ENCODE measurements at regions not wholly inside any gene's neighbourhood (a gene's known extent, or its start where the extent isn't known, plus 50 kb on each side); places are given as distances from the start of the nearest gene placed in this dataset.

DNA sequence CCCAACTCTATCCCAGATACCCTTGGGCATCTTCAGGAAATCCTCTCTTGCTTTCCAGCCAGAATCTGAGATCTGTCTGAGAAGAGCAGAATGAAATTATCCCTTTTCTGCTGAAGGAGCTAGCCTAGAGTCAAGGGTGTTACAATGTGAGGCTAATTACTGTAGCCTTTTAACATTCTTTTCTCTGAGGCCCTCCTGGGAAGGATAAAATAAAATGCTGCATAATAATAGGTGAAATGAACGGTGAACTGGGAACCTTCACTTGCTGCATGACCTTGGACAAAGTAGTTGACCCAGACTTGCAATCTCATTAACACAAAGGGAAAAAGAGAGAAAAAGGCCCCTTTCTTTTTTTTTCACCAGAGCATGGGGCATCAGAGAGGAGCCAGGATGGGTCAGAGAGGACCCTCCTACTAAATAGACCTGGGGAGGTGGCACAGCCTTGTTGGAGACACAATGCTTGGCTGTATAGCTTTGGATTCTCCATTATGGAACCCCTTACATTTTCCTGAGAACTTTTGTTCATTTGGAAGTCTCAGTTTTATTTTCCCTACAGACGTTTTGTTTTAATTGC, 137.0 kb upstream of the LIPC start:
- Histone ChIP-seq H3K4me2 (no peak overlapping the region), H3K4me1 (no peaks in the 10 kb centered on the region), H3K9me3 (peaks cover 29% of the 10 kb centered on the region), H3K4me3 (no peak overlapping the region), H3K27ac (no peak overlapping the region)
- ChIA-PET CTCF (interaction anchor here (1.2 to 2.0 kb wide), 4 partner anchors 9 to 16 kb away, joined by 3 to 8 read pairs (median 4); no protein-coding TSS in a partner anchor), POLR2A (no interaction called here)
- DNase-seq (ENCODE audit: low read depth in 1 of 2, low spot score in 1 of 2) (no peak), ATAC-seq (no peak), FAIRE-seq (peak; percentile 67)
- TF ChIP-seq FOXS1 (CRISPR knock-in tag; IDR thresholded peaks at IDR 0.05) = no peak
- no peak for TF ChIP-seq RARB (CRISPR knock-in tag; IDR thresholded peaks at IDR 0.05)
- TF ChIP-seq, protein P1, sequence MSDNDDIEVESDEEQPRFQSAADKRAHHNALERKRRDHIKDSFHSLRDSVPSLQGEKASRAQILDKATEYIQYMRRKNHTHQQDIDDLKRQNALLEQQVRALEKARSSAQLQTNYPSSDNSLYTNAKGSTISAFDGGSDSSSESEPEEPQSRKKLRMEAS (IDR thresholded peaks at IDR 0.05) = no peak
- TF ChIP-seq, protein P2, sequence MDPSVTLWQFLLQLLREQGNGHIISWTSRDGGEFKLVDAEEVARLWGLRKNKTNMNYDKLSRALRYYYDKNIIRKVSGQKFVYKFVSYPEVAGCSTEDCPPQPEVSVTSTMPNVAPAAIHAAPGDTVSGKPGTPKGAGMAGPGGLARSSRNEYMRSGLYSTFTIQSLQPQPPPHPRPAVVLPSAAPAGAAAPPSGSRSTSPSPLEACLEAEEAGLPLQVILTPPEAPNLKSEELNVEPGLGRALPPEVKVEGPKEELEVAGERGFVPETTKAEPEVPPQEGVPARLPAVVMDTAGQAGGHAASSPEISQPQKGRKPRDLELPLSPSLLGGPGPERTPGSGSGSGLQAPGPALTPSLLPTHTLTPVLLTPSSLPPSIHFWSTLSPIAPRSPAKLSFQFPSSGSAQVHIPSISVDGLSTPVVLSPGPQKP (IDR thresholded peaks at IDR 0.05; ENCODE audit: low read depth, low read length) = no peak
- no peak for TF ChIP-seq BHLHE40 (IDR thresholded peaks at IDR 0.05; ENCODE audit: low read depth, low read length)
- 47% methylated on average over 2 of the region's 2 CpGs for WGBS (ENCODE audit: missing lambda C conversion rate)

DNA sequence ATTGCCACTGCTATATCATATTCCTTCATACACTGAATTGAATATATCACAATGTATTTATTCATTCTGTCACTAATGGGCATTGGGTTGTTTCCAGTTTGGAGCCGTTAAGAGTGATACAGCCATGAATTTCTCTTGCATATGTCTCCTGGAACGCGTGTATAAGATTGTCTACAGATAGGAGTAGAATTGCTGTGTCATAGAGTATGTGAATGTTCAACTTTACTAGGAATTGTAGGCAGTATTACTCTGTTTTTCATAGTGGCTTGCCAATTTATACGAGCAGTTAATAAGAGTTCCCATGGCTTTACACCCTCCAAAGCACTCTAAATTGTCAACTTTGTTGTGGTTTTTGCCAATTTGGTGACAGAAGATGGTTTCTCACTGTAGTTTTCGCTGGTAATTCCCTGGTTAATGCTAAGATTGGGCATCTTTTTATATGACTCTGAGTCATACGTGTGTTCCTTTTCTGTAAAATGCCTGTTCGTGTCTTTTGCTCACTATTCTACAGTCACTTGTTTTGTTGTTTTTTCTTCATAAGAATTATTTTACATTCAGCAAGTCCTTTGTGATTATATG, 136.1 kb upstream of the LIPC start:
- no peak for ATAC-seq
- TF ChIP-seq GATA3 (IDR thresholded peaks at IDR 0.05; ENCODE audit: borderline replicate concordance) = no peak
- no peak for TF ChIP-seq RNF2 (IDR thresholded peaks at IDR 0.05; ENCODE audit: borderline replicate concordance, low read depth)
- TF ChIP-seq, protein P3, sequence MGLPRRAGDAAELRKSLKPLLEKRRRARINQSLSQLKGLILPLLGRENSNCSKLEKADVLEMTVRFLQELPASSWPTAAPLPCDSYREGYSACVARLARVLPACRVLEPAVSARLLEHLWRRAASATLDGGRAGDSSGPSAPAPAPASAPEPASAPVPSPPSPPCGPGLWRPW (IDR thresholded peaks at IDR 0.05) = no peak
- no peak for TF ChIP-seq CBX2 (IDR thresholded peaks at IDR 0.05; ENCODE audit: borderline replicate concordance, low read depth)
- no peak for TF ChIP-seq RAD21 (conservative IDR thresholded peaks at IDR 0.05 in 1 of 2, IDR thresholded peaks at IDR 0.05 in 1 of 2)
- no peak for TF ChIP-seq FOXS1 (CRISPR knock-in tag; IDR thresholded peaks at IDR 0.05)
- TF ChIP-seq, protein P4, sequence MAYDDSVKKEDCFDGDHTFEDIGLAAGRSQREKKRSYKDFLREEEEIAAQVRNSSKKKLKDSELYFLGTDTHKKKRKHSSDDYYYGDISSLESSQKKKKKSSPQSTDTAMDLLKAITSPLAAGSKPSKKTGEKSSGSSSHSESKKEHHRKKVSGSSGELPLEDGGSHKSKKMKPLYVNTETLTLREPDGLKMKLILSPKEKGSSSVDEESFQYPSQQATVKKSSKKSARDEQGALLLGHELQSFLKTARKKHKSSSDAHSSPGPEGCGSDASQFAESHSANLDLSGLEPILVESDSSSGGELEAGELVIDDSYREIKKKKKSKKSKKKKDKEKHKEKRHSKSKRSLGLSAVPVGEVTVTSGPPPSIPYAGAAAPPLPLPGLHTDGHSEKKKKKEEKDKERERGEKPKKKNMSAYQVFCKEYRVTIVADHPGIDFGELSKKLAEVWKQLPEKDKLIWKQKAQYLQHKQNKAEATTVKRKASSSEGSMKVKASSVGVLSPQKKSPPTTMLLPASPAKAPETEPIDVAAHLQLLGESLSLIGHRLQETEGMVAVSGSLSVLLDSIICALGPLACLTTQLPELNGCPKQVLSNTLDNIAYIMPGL (CRISPR knock-in tag; IDR thresholded peaks at IDR 0.05; ENCODE audit: borderline replicate concordance) = no peak
- no peaks in the 10 kb centered on the region for H3K4me1 ChIP-seq
- 65% methylated on average over 7 of the region's 7 CpGs for WGBS (ENCODE audit: missing lambda C conversion rate)
- H3K9me3 ChIP-seq = peaks cover 32% of the 10 kb centered on the region
- no peak overlapping the region for H3K4me3 ChIP-seq
- CTCF ChIA-PET = no interaction called here
- no peak overlapping the region for H3K4me2 ChIP-seq
- H3K27ac ChIP-seq = no peak overlapping the region
- no peak for DNase-seq (ENCODE audit: low read depth in 1 of 2, low spot score in 1 of 2)
- POLR2A ChIA-PET = no interaction called here
- peak; percentile 23 for FAIRE-seq

DNA sequence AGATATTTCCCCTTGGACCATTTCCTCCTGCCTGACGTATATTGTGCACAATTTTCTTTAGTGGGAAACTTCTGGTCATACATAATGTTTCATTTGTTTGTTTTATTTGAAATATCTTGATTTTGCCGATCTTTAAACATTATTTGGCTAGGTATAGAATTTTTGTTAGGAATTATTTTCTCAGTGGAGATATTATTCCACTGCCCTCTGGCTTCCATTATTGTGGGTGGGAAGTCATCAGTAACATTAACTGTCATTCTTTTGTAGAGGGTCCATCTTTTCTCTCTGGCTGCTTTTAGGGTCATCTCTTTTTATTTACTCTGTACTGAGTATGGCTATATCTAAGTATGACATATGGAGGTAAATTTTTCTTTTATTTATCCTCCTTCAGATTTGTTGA, 135.5 kb upstream of the LIPC start:
- Histone ChIP-seq H3K4me2 (no peak overlapping the region), H3K4me3 (no peak overlapping the region), H3K9me3 (peaks cover 32% of the 10 kb centered on the region), H3K4me1 (no peaks in the 10 kb centered on the region), H3K27ac (no peak overlapping the region)
- POLR2A ChIA-PET = no interaction called here
- no peak for FAIRE-seq
- DNase-seq (ENCODE audit: low read depth in 1 of 2, low spot score in 1 of 2) = no peak
- CTCF ChIA-PET = no interaction called here
- peak; percentile 87; the same call in 1 of the 2 replicates for TF ChIP-seq FOXS1 (CRISPR knock-in tag; IDR thresholded peaks at IDR 0.05)
- no peak for TF ChIP-seq BHLHE40 (IDR thresholded peaks at IDR 0.05; ENCODE audit: low read depth, low read length)
- no peak for ATAC-seq
- 53% methylated on average over 2 of the region's 2 CpGs for WGBS (ENCODE audit: missing lambda C conversion rate)

DNA sequence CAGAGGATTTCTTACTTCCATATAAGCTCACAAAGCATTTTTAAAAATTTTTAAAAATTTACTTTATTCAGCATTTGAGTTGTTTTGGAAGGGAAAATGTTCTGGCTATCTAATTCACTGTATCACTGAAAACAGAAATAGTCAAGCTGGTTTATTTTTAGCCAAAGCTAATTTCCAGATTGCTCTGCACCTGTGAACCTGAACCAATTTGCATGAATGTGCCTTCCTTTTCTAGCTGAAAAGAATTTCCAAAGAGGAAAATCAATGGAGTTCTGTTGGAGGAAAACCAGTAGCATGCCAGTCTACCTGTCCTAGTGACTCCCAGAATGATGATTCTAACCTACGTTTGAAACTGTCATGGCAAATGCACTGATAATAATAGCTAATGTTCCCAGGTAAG, 134.2 kb upstream of the LIPC start:
- WGBS (ENCODE audit: missing lambda C conversion rate) = 75% methylated on average over 1 of the region's 1 CpG
- TF ChIP-seq NR3C1 (IDR thresholded peaks at IDR 0.05) = no peak
- TF ChIP-seq MAZ (IDR thresholded peaks at IDR 0.05; ENCODE audit: borderline replicate concordance, low read depth, low read length) = no peak
- no peak for TF ChIP-seq TFCP2L1 (CRISPR knock-in tag; IDR thresholded peaks at IDR 0.05)
- TF ChIP-seq, protein P3 (IDR thresholded peaks at IDR 0.05) = no peak
- TF ChIP-seq BHLHE40 (IDR thresholded peaks at IDR 0.05; ENCODE audit: low read depth, low read length) = no peak
- TF ChIP-seq KDM5A (IDR thresholded peaks at IDR 0.05) = no peak
- no peak for TF ChIP-seq ESRRA (IDR thresholded peaks at IDR 0.05; ENCODE audit: borderline replicate concordance, low read length)
- TF ChIP-seq POLR2AphosphoS2 (conservative IDR thresholded peaks at IDR 0.05; ENCODE audit: low read length) = no peak
- no peak for TF ChIP-seq RARB (CRISPR knock-in tag; IDR thresholded peaks at IDR 0.05)
- no peak for TF ChIP-seq CHD4 (IDR thresholded peaks at IDR 0.05; ENCODE audit: borderline replicate concordance)
- Histone ChIP-seq H3K9me3 (peaks cover 26% of the 10 kb centered on the region), H3K4me3 (no peak overlapping the region), H3K4me1 (no peaks in the 10 kb centered on the region), H3K27ac (no peak overlapping the region), H3K4me2 (no peak overlapping the region)
- ATAC-seq = no peak
- ChIA-PET CTCF (interaction anchor here (1.3 to 1.6 kb wide), 3 partner anchors 11 to 13 kb away, joined by 3 to 7 read pairs (median 4); no protein-coding TSS in a partner anchor), POLR2A (interaction anchor here (0.5 kb wide), 1 partner anchor 16 kb away, joined by 10 read pairs; no protein-coding TSS in a partner anchor)
- no peak for DNase-seq (ENCODE audit: low read depth in 1 of 2, low spot score in 1 of 2)
- no peak for FAIRE-seq
